Neural cell (in vitro differentiated cells): ENCODE measurements at regions not wholly inside any gene's neighbourhood (a gene's known extent, or its start where the extent isn't known, plus 50 kb on each side); places are given as distances from the start of the nearest gene placed in this dataset.

Experiments
- H2AFZ ChIP-seq: fragments of 200-600, 300-800 bp; sonication (generic), shearing (Covaris generic); 2 replicates; pipeline ENCODE4 v1.6.0; 2014; ENCODE audit warnings: low read depth, mild to moderate bottlenecking, antibody characterized with exemption, low read length, moderate library complexity
- H3F3A ChIP-seq: fragments of 200-600 bp; shearing (Covaris generic); 2 replicates; pipeline ENCODE4 v1.6.1; 2016; ENCODE audit warnings: mild to moderate bottlenecking, moderate library complexity, mixed read lengths, antibody characterized with exemption, low read length; ENCODE audit not compliant: insufficient read depth, poor library complexity, severe bottlenecking
- H3K27ac ChIP-seq: fragments of 200-600, 300-800 bp; sonication (generic), shearing (Covaris generic); 2 replicates; pipeline ENCODE4 v1.5.1; 2014; ENCODE audit warnings: mild to moderate bottlenecking, low read length, moderate library complexity
- H3K27me3 ChIP-seq: fragments of 300-800, 200-600 bp; sonication (generic), shearing (Covaris generic); 2 replicates; pipeline ENCODE4 v1.6.0; 2014; ENCODE audit warnings: mild to moderate bottlenecking, low read depth, low read length, moderate library complexity; ENCODE audit not compliant: insufficient read depth
- H3K36me3 ChIP-seq: fragments of 300-800, 200-600 bp; sonication (generic), shearing (Covaris generic); 2 replicates; pipeline ENCODE4 v1.5.1; 2014; ENCODE audit warnings: mild to moderate bottlenecking, antibody characterized with exemption, low read length, moderate library complexity; ENCODE audit not compliant: insufficient read depth
- H3K4me2 ChIP-seq: fragments of 300-800, 200-600 bp; sonication (generic), shearing (Covaris generic); 2 replicates; pipeline ENCODE4 v1.6.0; 2014; ENCODE audit warnings: mild to moderate bottlenecking, low read length
- H3K4me3 ChIP-seq: fragments of 300-800, 200-600 bp; sonication (generic), shearing (Covaris generic); 2 replicates; pipeline ENCODE4 v1.5.1; 2014; ENCODE audit warnings: mild to moderate bottlenecking, low read length, moderate library complexity
- H3K79me2 ChIP-seq: fragments of 200-600 bp; shearing (Covaris generic); replicated peaks from 2 replicates; pipeline ENCODE4 v1.6.0; 2014; ENCODE audit warnings: mild to moderate bottlenecking, low read length, moderate library complexity; ENCODE audit not compliant: insufficient read depth
- H3K9ac ChIP-seq: fragments of 300-800, 200-600 bp; sonication (generic), shearing (Covaris generic); 2 replicates; pipeline ENCODE4 v1.6.1; 2016; ENCODE audit warnings: mild to moderate bottlenecking, low read length, mixed read lengths
- H3K9me2 ChIP-seq: fragments of 200-600 bp; shearing (Covaris generic); 2 replicates; pipeline ENCODE4 v1.6.1; 2016; ENCODE audit warnings: mild to moderate bottlenecking, low read length, mixed read lengths; ENCODE audit not compliant: insufficient read depth
- H3K9me3 ChIP-seq: fragments of 200-600, 300-800 bp; sonication (generic), shearing (Covaris generic); 2 replicates; pipeline ENCODE4 v1.6.1; 2016; ENCODE audit warnings: mild to moderate bottlenecking, mixed run types, low read length, moderate library complexity, mixed read lengths
- H4K20me1 ChIP-seq: fragments of 200-600 bp; shearing (Covaris generic); 2 replicates; pipeline ENCODE4 v1.6.1; 2016; ENCODE audit warnings: mild to moderate bottlenecking, mixed run types; ENCODE audit not compliant: insufficient read depth
- CTCF ChIP-seq: fragments of 450-650 bp; IDR thresholded peaks from 2 replicates; pipeline ENCODE4 v1.5.1; 2014; ENCODE audit warnings: antibody characterized with exemption, mild to moderate bottlenecking, moderate library complexity; ENCODE audit not compliant: poor library complexity, severe bottlenecking
- EP300 ChIP-seq: fragments of 450-650 bp; conservative IDR thresholded peaks from 2 replicates; pipeline ENCODE4 v1.6.1; 2014; ENCODE audit warnings: antibody characterized with exemption, mild to moderate bottlenecking, moderate library complexity; ENCODE audit not compliant: poor library complexity, severe bottlenecking
- EZH2 ChIP-seq: fragments of 200-600, 300-800 bp; shearing (Covaris generic), sonication (generic); IDR thresholded peaks from 2 replicates; pipeline ENCODE4 v1.6.1; 2014; ENCODE audit warnings: antibody characterized with exemption, low read length, borderline replicate concordance, mild to moderate bottlenecking; ENCODE audit not compliant: insufficient read depth, poor library complexity, severe bottlenecking
- MXI1 ChIP-seq: fragments of 450-650 bp; conservative IDR thresholded peaks from 2 replicates; pipeline ENCODE4 v1.6.1; 2014; ENCODE audit warnings: antibody characterized with exemption, mild to moderate bottlenecking; ENCODE audit not compliant: poor library complexity, severe bottlenecking
- POLR2AphosphoS5 ChIP-seq: IDR thresholded peaks from 2 replicates; pipeline ENCODE4 v1.6.1; 2012
- RAD21 ChIP-seq: fragments of 450-650 bp; conservative IDR thresholded peaks from 2 replicates; pipeline ENCODE4 v1.6.1; 2014; ENCODE audit warnings: antibody characterized with exemption, mild to moderate bottlenecking, moderate library complexity
- REST ChIP-seq: IDR thresholded peaks from 2 replicates; pipeline ENCODE4 v1.6.1; 2012; ENCODE audit warnings: borderline replicate concordance
- SMC3 ChIP-seq: fragments of 450-650 bp; conservative IDR thresholded peaks from 2 replicates; pipeline ENCODE4 v1.6.1; 2014; ENCODE audit warnings: antibody characterized with exemption, mild to moderate bottlenecking, moderate library complexity; ENCODE audit not compliant: poor library complexity
- TAF1 ChIP-seq: IDR thresholded peaks from 2 replicates; pipeline ENCODE4 v1.6.1; 2012; ENCODE audit warnings: low read depth

- Histone ChIP-seq H3K27ac (no peak overlapping the region), H4K20me1 (no peaks in the 10 kb centered on the region), H3K9me3 (no peaks in the 10 kb centered on the region), H3K36me3 (no peaks in the 10 kb centered on the region), H3K9me2 (no peaks in the 10 kb centered on the region), H3K9ac (no peak overlapping the region), H3K4me3 (no peak overlapping the region), H3K4me2 (no peak overlapping the region), H3K79me2 (no peaks in the 10 kb centered on the region), H3F3A (no peaks in the 10 kb centered on the region), H2AFZ (no peak overlapping the region), H3K27me3 (no peaks in the 10 kb centered on the region)
- TF ChIP-seq EZH2 (no peak), MXI1 (no peak), POLR2AphosphoS5 (no peak), REST (no peak), TAF1 (no peak), RAD21 (no peak), CTCF (no peak), SMC3 (no peak), EP300 (no peak)
Observed at GRCh38 chr6:134738211-134738885, 211.6 kb downstream of the ALDH8A1 start.

GRCh38 chr6:134735461-134735860 is 214.4 kb downstream of the ALDH8A1 start:
- no peak overlapping the region for H3K4me3 ChIP-seq
- no peaks in the 10 kb centered on the region for H3K9me2 ChIP-seq
- no peaks in the 10 kb centered on the region for H3K79me2 ChIP-seq
- H4K20me1 ChIP-seq, result no peaks in the 10 kb centered on the region
- no peak for TF ChIP-seq CTCF
- no peak for TF ChIP-seq EZH2
- TF ChIP-seq TAF1, result no peak
- no peak for TF ChIP-seq SMC3
- TF ChIP-seq EP300, result no peak
- TF ChIP-seq MXI1, result no peak
- no peak for TF ChIP-seq REST
- TF ChIP-seq POLR2AphosphoS5, result no peak
- TF ChIP-seq RAD21, result no peak
- no peak overlapping the region for H3K27ac ChIP-seq
- no peak overlapping the region for H3K4me2 ChIP-seq
- no peaks in the 10 kb centered on the region for H3F3A ChIP-seq
- no peak overlapping the region for H3K9ac ChIP-seq
- no peaks in the 10 kb centered on the region for H3K9me3 ChIP-seq
- no peaks in the 10 kb centered on the region for H3K36me3 ChIP-seq
- H2AFZ ChIP-seq, result no peak overlapping the region
- no peaks in the 10 kb centered on the region for H3K27me3 ChIP-seq
